HG03457 (cell line): ENCODE measurements at regions not wholly inside any gene's neighbourhood (a gene's known extent, or its start where the extent isn't known, plus 50 kb on each side); places are given as distances from the start of the nearest gene placed in this dataset.

Experiments
- ATAC-seq: cut with Tn5 transposase; IDR thresholded peaks from one replicate; pipeline ENCODE4 v1.9.1; 2021; ENCODE audit warnings: moderate number of reproducible peaks; ENCODE audit not compliant: unreplicated experiment

GRCh38 chr16:73186752-73187601 is 139.0 kb upstream of the ZFHX3 start:
- no peak for ATAC-seq

- no peak for ATAC-seq
Observed at GRCh38 chr16:73185737-73186136, 137.8 kb upstream of the ZFHX3 start.

GRCh38 chr16:73183611-73184092 is 135.7 kb upstream of the ZFHX3 start:
- no peak for ATAC-seq

GRCh38 chr16:73179705-73180331 is 131.9 kb upstream of the ZFHX3 start:
- ATAC-seq = no peak

- ATAC-seq = no peak
Observed at GRCh38 chr16:73177729-73178295, 129.9 kb upstream of the ZFHX3 start.

- no peak for ATAC-seq
Observed at GRCh38 chr16:73176577-73177013, 128.7 kb upstream of the ZFHX3 start.

- no peak for ATAC-seq
Observed at GRCh38 chr16:73172973-73173709, 125.2 kb upstream of the ZFHX3 start.

GRCh38 chr16:73172241-73172972 is 124.5 kb upstream of the ZFHX3 start:
- ATAC-seq = no peak

- ATAC-seq = no peak
Observed at GRCh38 chr16:73171901-73172240, 123.9 kb upstream of the ZFHX3 start.

- no peak for ATAC-seq
Observed at GRCh38 chr16:73171380-73171779, 123.5 kb upstream of the ZFHX3 start.

GRCh38 chr16:73170612-73171038 is 122.7 kb upstream of the ZFHX3 start:
- no peak for ATAC-seq

- no peak for ATAC-seq
Observed at GRCh38 chr16:73166947-73167550, 119.1 kb upstream of the ZFHX3 start.

- no peak for ATAC-seq
Observed at GRCh38 chr16:73166441-73166851, 118.5 kb upstream of the ZFHX3 start.

GRCh38 chr16:73163238-73163815 is 115.4 kb upstream of the ZFHX3 start:
- no peak for ATAC-seq

GRCh38 chr16:73161977-73162376 is 114.0 kb upstream of the ZFHX3 start:
- ATAC-seq = no peak

GRCh38 chr16:73159296-73159695 is 111.4 kb upstream of the ZFHX3 start:
- ATAC-seq = no peak

- ATAC-seq = no peak
Observed at GRCh38 chr16:73157861-73158260, 109.9 kb upstream of the ZFHX3 start.

GRCh38 chr16:73154063-73154870 is 106.3 kb upstream of the ZFHX3 start:
- ATAC-seq = no peak
